H1 (cell line): ENCODE measurements at regions not wholly inside any gene's neighbourhood (a gene's known extent, or its start where the extent isn't known, plus 50 kb on each side); places are given as distances from the start of the nearest gene placed in this dataset.

Source experiments
- CTCF ChIA-PET: fragments of 300-600 bp; sonication (Branson Sonifier 250); formaldehyde crosslinking; loops from one replicate; lab custom pipeline; 2021; ENCODE audit not compliant: partially characterized antibody; lab: Charles Lee
- POLR2A ChIA-PET: fragments of 300-600 bp; sonication (Branson Sonifier 250); formaldehyde crosslinking; loops from one replicate; lab custom pipeline; 2021; ENCODE audit warnings: inconsistent platforms; ENCODE audit not compliant: partially characterized antibody; lab: Charles Lee
- DNase-seq, 2 experiments: peaks; one replicate each; pipeline versions ENCODE4 v3.0.0 to v3.0.0-alpha.2; 2010 to 2022; ENCODE audit warnings: low spot score in 2 of 2, low read depth in 1 of 2, mixed read lengths in 1 of 2
- FAIRE-seq: peaks from 2 replicates; lab custom pipeline; 2011; peaks lifted over from hg19 to GRCh38; lab: Jason Lieb, UNC
- H2AFZ ChIP-seq: 2 replicates; pipeline ENCODE4 v1.8.1; 2012; ENCODE audit warnings: low read length, inconsistent platforms
- H2AK5ac ChIP-seq: 2 replicates; pipeline ENCODE4 v1.6.1; 2013; ENCODE audit warnings: low read depth, low read length
- H2BK120ac ChIP-seq: replicated peaks from 2 replicates; pipeline ENCODE3; 2013; ENCODE audit warnings: low read depth, low read length, inconsistent platforms
- H2BK12ac ChIP-seq: 2 replicates; pipeline ENCODE4 v1.6.1; 2013; ENCODE audit warnings: low read depth, low read length
- H2BK15ac ChIP-seq: 2 replicates; pipeline ENCODE4 v1.6.1; 2013; ENCODE audit warnings: low read length
- H2BK20ac ChIP-seq: 2 replicates; pipeline ENCODE4 v1.6.1; 2013; ENCODE audit warnings: low read length
- H2BK5ac ChIP-seq: 2 replicates; pipeline ENCODE4 v1.6.1; 2013; ENCODE audit warnings: low read depth, low read length
- H3K14ac ChIP-seq: 2 replicates; pipeline ENCODE4 v1.6.1; 2013; ENCODE audit warnings: inconsistent platforms; ENCODE audit not compliant: insufficient read length
- H3K18ac ChIP-seq: 2 replicates; pipeline ENCODE4 v1.6.1; 2013; ENCODE audit warnings: low read length; ENCODE audit errors: extremely low read depth
- H3K23ac ChIP-seq: 2 replicates; pipeline ENCODE4 v1.6.1; 2013; ENCODE audit warnings: inconsistent platforms; ENCODE audit not compliant: insufficient read length
- H3K23me2 ChIP-seq: 2 replicates; pipeline ENCODE4 v1.6.1; 2013; ENCODE audit warnings: low read depth, low read length
- H3K27ac ChIP-seq: 2 replicates; pipeline ENCODE4 v1.6.1; 2011; ENCODE audit warnings: low read depth, low read length, inconsistent platforms
- H3K27me3 ChIP-seq, 4 experiments: replicated peaks in 1 of 4; 1 replicate in 1 of 4; 2 replicates in 3 of 4; pipeline versions ENCODE4 v1.6.1 to v1.8.1; 2011 to 2013; ENCODE audit warnings: low read length in 3 of 4, mild to moderate bottlenecking in 3 of 4, inconsistent platforms in 2 of 4, mixed read lengths in 2 of 4, moderate library complexity in 1 of 4; ENCODE audit not compliant: control insufficient read depth in 3 of 4, insufficient read depth in 3 of 4; ENCODE audit errors: extremely low read depth in 1 of 4
- H3K36me3 ChIP-seq, 4 experiments: 2 replicates each; pipeline versions ENCODE4 v1.6.1 to v1.8.1; 2011 to 2013; ENCODE audit warnings: mild to moderate bottlenecking in 4 of 4, low read length in 3 of 4, moderate library complexity in 2 of 4, control low read depth in 1 of 4, inconsistent platforms in 1 of 4; ENCODE audit not compliant: insufficient read depth in 4 of 4, control insufficient read depth in 2 of 4
- H3K4ac ChIP-seq: replicated peaks from 2 replicates; pipeline ENCODE3; 2013; ENCODE audit warnings: low read length, low read depth, mixed read lengths, inconsistent platforms; ENCODE audit not compliant: insufficient read length
- H3K4me1 ChIP-seq, 4 experiments: replicated peaks in 1 of 4; 1 replicate in 1 of 4; 2 replicates in 3 of 4; pipeline versions ENCODE4 v1.6.1 to v1.8.1; 2011 to 2013; ENCODE audit warnings: low read length in 3 of 4, inconsistent platforms in 2 of 4, mixed read lengths in 1 of 4; ENCODE audit not compliant: insufficient read depth in 4 of 4, control insufficient read depth in 3 of 4
- H3K4me2 ChIP-seq, 2 experiments: 2 replicates each; pipeline versions ENCODE4 v1.6.1 to v1.8.1; 2011 to 2013; ENCODE audit warnings: low read depth in 2 of 2, low read length in 2 of 2, control low read depth in 1 of 2, inconsistent platforms in 1 of 2, mild to moderate bottlenecking in 1 of 2; ENCODE audit not compliant: insufficient read depth in 1 of 2
- H3K4me3 ChIP-seq, 4 experiments: fragments of 200-600, 300-600 bp in 1 of 4; sonication (generic), shearing (Covaris generic), sonication (Bioruptor Twin) in 1 of 4; 2 replicates each; pipeline versions ENCODE4 v1.5.1 to v1.8.1; 2011 to 2016; ENCODE audit warnings: low read length in 4 of 4, low read depth in 3 of 4, control low read depth in 2 of 4, inconsistent platforms in 2 of 4, mild to moderate bottlenecking in 2 of 4, mixed read lengths in 1 of 4, moderate library complexity in 1 of 4; ENCODE audit not compliant: insufficient read depth in 2 of 4; ENCODE audit errors: extremely low read depth in 1 of 4
- H3K56ac ChIP-seq: replicated peaks from 2 replicates; pipeline ENCODE3; 2013; ENCODE audit warnings: low read depth, mild to moderate bottlenecking, mixed read lengths, low read length, inconsistent platforms; ENCODE audit not compliant: insufficient read length
- H3K79me1 ChIP-seq: 2 replicates; pipeline ENCODE4 v1.6.1; 2013; ENCODE audit warnings: low read depth, low read length, control low read depth
- H3K79me2 ChIP-seq, 2 experiments: 2 replicates each; pipeline versions ENCODE4 v1.6.1 to v1.8.1; 2012 to 2013; ENCODE audit warnings: low read length in 2 of 2, mild to moderate bottlenecking in 2 of 2, inconsistent platforms in 1 of 2; ENCODE audit not compliant: insufficient read depth in 2 of 2, control insufficient read depth in 1 of 2
- H3K9ac ChIP-seq, 4 experiments: replicated peaks in 1 of 4; 1 replicate in 1 of 4; 2 replicates in 3 of 4; pipeline versions ENCODE4 v1.6.1 to v1.8.1; 2011 to 2013; ENCODE audit warnings: low read depth in 3 of 4, low read length in 3 of 4, control low read depth in 2 of 4, mild to moderate bottlenecking in 2 of 4, moderate library complexity in 2 of 4, inconsistent platforms in 1 of 4; ENCODE audit errors: extremely low read depth in 1 of 4
- H3K9me3 ChIP-seq, 2 experiments: 2 replicates each; pipeline versions ENCODE4 v1.6.1 to v1.8.1; 2012 to 2013; ENCODE audit warnings: mild to moderate bottlenecking in 2 of 2, moderate library complexity in 2 of 2, control low read depth in 1 of 2, inconsistent platforms in 1 of 2, low read depth in 1 of 2, low read length in 1 of 2, mixed read lengths in 1 of 2; ENCODE audit not compliant: insufficient read depth in 2 of 2
- H4K20me1 ChIP-seq, 2 experiments: replicated peaks in 1 of 2; 2 replicates each; pipeline versions ENCODE3 to v1.8.1; 2011 to 2013; ENCODE audit warnings: inconsistent platforms in 2 of 2, low read length in 2 of 2, mild to moderate bottlenecking in 1 of 2; ENCODE audit not compliant: insufficient read depth in 2 of 2, control insufficient read depth in 1 of 2
- H4K5ac ChIP-seq: 2 replicates; pipeline ENCODE4 v1.6.1; 2013; ENCODE audit warnings: low read length, low read depth, mixed read lengths, inconsistent platforms; ENCODE audit not compliant: insufficient read length
- H4K8ac ChIP-seq: 2 replicates; pipeline ENCODE4 v1.8.0; 2013; ENCODE audit warnings: mild to moderate bottlenecking, moderate library complexity, low read length, inconsistent platforms; ENCODE audit not compliant: insufficient read depth; ENCODE audit errors: extremely low read depth
- H4K91ac ChIP-seq: replicated peaks from 2 replicates; pipeline ENCODE3; 2013; ENCODE audit warnings: low read length, mixed read lengths, inconsistent platforms; ENCODE audit not compliant: insufficient read length
- BCL11A ChIP-seq, 2 experiments: IDR thresholded peaks; one replicate each; pipeline ENCODE4 v1.6.1; 2011; ENCODE audit warnings: low read depth in 2 of 2, low read length in 2 of 2, mild to moderate bottlenecking in 2 of 2
- BRCA1 ChIP-seq: IDR thresholded peaks from 2 replicates; pipeline ENCODE4 v1.6.1; 2012; ENCODE audit warnings: low read depth, low read length, improper control_type of control experiment
- CREB1 ChIP-seq: IDR thresholded peaks from 2 replicates; pipeline ENCODE4 v1.6.1; 2012; ENCODE audit warnings: inconsistent platforms
- EP300 ChIP-seq, 2 experiments: IDR thresholded peaks; 1 replicate in 1 of 2; 2 replicates in 1 of 2; pipeline ENCODE4 v1.6.1; 2011 to 2012; ENCODE audit warnings: low read depth in 2 of 2, low read length in 2 of 2, mild to moderate bottlenecking in 2 of 2, borderline replicate concordance in 1 of 2, inconsistent platforms in 1 of 2, moderate library complexity in 1 of 2
- GABPA ChIP-seq: IDR thresholded peaks from 2 replicates; pipeline ENCODE4 v1.6.1; 2011; ENCODE audit warnings: mild to moderate bottlenecking, low read length, moderate library complexity, borderline replicate concordance; ENCODE audit not compliant: insufficient read depth
- GTF2F1 ChIP-seq: IDR thresholded peaks from 2 replicates; pipeline ENCODE4 v1.6.1; 2012; ENCODE audit warnings: low read depth, low read length, improper control_type of control experiment, borderline replicate concordance
- NANOG ChIP-seq: IDR thresholded peaks from 2 replicates; pipeline ENCODE4 v1.6.1; 2011; ENCODE audit warnings: low read length, low read depth, mild to moderate bottlenecking, inconsistent platforms; ENCODE audit not compliant: insufficient read depth, poor library complexity, severe bottlenecking
- POLR2A ChIP-seq, 2 experiments: IDR thresholded peaks; 1 replicate in 1 of 2; 2 replicates in 1 of 2; pipeline ENCODE4 v1.6.1; 2011; ENCODE audit warnings: low read depth in 2 of 2, low read length in 2 of 2, mild to moderate bottlenecking in 2 of 2; ENCODE audit errors: control extremely low read depth in 1 of 2
- POLR2AphosphoS5 ChIP-seq: IDR thresholded peaks from 2 replicates; pipeline ENCODE4 v1.6.1; 2011; ENCODE audit warnings: low read depth, low read length
- SAP30 ChIP-seq: fragments of 300-600 bp; sonication (generic); IDR thresholded peaks from 2 replicates; pipeline ENCODE4 v1.7.1; 2012; ENCODE audit warnings: low read length, moderate library complexity, mild to moderate bottlenecking, inconsistent platforms; ENCODE audit not compliant: insufficient read depth, insufficient replicate concordance
- SUZ12 ChIP-seq: fragments of 200-600 bp; sonication (generic); IDR thresholded peaks from 2 replicates; pipeline ENCODE4 v1.6.1; 2012; ENCODE audit warnings: mild to moderate bottlenecking, inconsistent platforms, low read length, moderate library complexity, mixed read lengths
- TCF12 ChIP-seq: IDR thresholded peaks from 2 replicates; pipeline ENCODE4 v1.6.1; 2011; ENCODE audit warnings: low read depth, mild to moderate bottlenecking, low read length
- ZNF274 ChIP-seq: IDR thresholded peaks from 2 replicates; pipeline ENCODE4 v1.7.0; 2012; ENCODE audit warnings: low read length, borderline replicate concordance; ENCODE audit errors: extremely low read depth
- WGBS, 2 experiments: shearing (Covaris generic) in 1 of 2; methylation state at CpG; one replicate each; pipeline versions ENCODE4 v1.1.6 to v1.1.7; 2013 to 2015; ENCODE audit warnings: low lambda C conversion rate in 2 of 2, mixed read lengths in 2 of 2, inconsistent platforms in 1 of 2, low coverage in 1 of 2, missing lambda C conversion rate in 1 of 2; ENCODE audit not compliant: insufficient replicate concordance in 2 of 2, insufficient coverage in 1 of 2, insufficient read length in 1 of 2; ENCODE audit errors: extremely low coverage in 1 of 2, missing lambda C conversion rate in 1 of 2; 5-methylcytosine and 5-hydroxymethylcytosine counted together
- TF ChIP-seq, protein P1 (sequence below): IDR thresholded peaks from 2 replicates; pipeline ENCODE4 v1.6.1; 2012; ENCODE audit warnings: inconsistent platforms
- TF ChIP-seq, protein P2 (sequence below): IDR thresholded peaks from 2 replicates; pipeline ENCODE4 v1.6.1; 2012; ENCODE audit warnings: inconsistent platforms

GRCh38 chr12:16688200-16688599 is 82.2 kb upstream of the LMO3 start:
- Histone ChIP-seq H4K91ac (no peak overlapping the region), H3K4me3 (no peak overlapping the region), H3K27ac (no peak overlapping the region), H3K9me3 (no peaks in the 10 kb centered on the region), H2AK5ac (no peak overlapping the region), H3K4me1 (no peaks in the 10 kb centered on the region), H2BK12ac (no peak overlapping the region), H4K5ac (no peak overlapping the region), H3K36me3 (no peaks in the 10 kb centered on the region), H2BK5ac (no peak overlapping the region), H2BK120ac (no peak overlapping the region), H3K23me2 (no peaks in the 10 kb centered on the region), H3K79me2 (no peaks in the 10 kb centered on the region), H2BK20ac (no peak overlapping the region), H3K23ac (no peak overlapping the region), H2BK15ac (no peak overlapping the region), H3K9ac (no peak overlapping the region), H3K14ac (no peak overlapping the region), H3K56ac (no peak overlapping the region), H3K4me2 (no peak overlapping the region), H3K4ac (no peak overlapping the region), H4K8ac (no peak overlapping the region), H3K79me1 (no peaks in the 10 kb centered on the region), H2AFZ (no peak overlapping the region), H3K18ac (no peak overlapping the region), H3K27me3 (no peaks in the 10 kb centered on the region), H4K20me1 (no peaks in the 10 kb centered on the region)
- CTCF ChIA-PET, result interaction anchor here (0.7 kb wide), 1 partner anchor 69 kb away, joined by 3 read pairs; no protein-coding TSS in a partner anchor
- no peak for FAIRE-seq
- WGBS, 2 experiments, result 90% methylated on average over 1 of the region's 1 CpG; no CpG with 5 or more reads in 1 of the 2 experiments
- no peak for DNase-seq
- POLR2A ChIA-PET, result no interaction called here
- TF ChIP-seq BRCA1, result no peak
- no peak for TF ChIP-seq POLR2AphosphoS5
- no peak for TF ChIP-seq GABPA
- TF ChIP-seq CREB1, result no peak
- no peak for TF ChIP-seq NANOG
- no peak for TF ChIP-seq SUZ12
- TF ChIP-seq EP300 (IDR thresholded peaks at IDR 0.05; ENCODE audit: borderline replicate concordance in 1 of 2, low read depth in 2 of 2, low read length in 2 of 2), result no peak
- no peak for TF ChIP-seq TCF12
- TF ChIP-seq SAP30, result no peak
- TF ChIP-seq POLR2A (IDR thresholded peaks at IDR 0.05; ENCODE audit: control extremely low read depth in 1 of 2, low read depth in 2 of 2, low read length in 2 of 2), result no peak
- TF ChIP-seq GTF2F1, result no peak
- no peak for TF ChIP-seq ZNF274
- TF ChIP-seq, protein P1, sequence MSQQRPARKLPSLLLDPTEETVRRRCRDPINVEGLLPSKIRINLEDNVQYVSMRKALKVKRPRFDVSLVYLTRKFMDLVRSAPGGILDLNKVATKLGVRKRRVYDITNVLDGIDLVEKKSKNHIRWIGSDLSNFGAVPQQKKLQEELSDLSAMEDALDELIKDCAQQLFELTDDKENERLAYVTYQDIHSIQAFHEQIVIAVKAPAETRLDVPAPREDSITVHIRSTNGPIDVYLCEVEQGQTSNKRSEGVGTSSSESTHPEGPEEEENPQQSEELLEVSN, result no peak
- TF ChIP-seq, protein P2, sequence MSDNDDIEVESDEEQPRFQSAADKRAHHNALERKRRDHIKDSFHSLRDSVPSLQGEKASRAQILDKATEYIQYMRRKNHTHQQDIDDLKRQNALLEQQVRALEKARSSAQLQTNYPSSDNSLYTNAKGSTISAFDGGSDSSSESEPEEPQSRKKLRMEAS, result no peak
- TF ChIP-seq BCL11A (IDR thresholded peaks at IDR 0.05; ENCODE audit: low read depth in 2 of 2, low read length in 2 of 2), result no peak
